ENCODE measurements at regions not wholly inside any gene's neighbourhood (a gene's known extent, or its start where the extent isn't known, plus 50 kb on each side); places are given as distances from the start of the nearest gene placed in this dataset.

- Histone ChIP-seq H3K4me1 (ENCODE audit: insufficient read depth) (no peaks in the 10 kb centered on the region), H3K36me3 (no peaks in the 10 kb centered on the region), H3K27ac (no peak overlapping the region), H3K4me3 (no peak overlapping the region), H3K27me3 (no peaks in the 10 kb centered on the region), H3K9me3 (no peaks in the 10 kb centered on the region)
- 91 to 93% (median 92%) methylated on average over 20 of the region's 20 CpGs for WGBS, 3 donors
- DNase-seq, result no peak
- intact Hi-C loops (cut with DNase I), result no loop called here
- TF ChIP-seq POLR2A (IDR thresholded peaks at IDR 0.05), result no peak
- TF ChIP-seq CTCF (IDR thresholded peaks at IDR 0.05), result no peak
- TF ChIP-seq EP300 (IDR thresholded peaks at IDR 0.05), result no peak
Observed at GRCh38 chr20:62527781-62528180, 52.0 kb upstream of the GATA5 start.

GRCh38 chr20:62528983-62529891 lies 53.4 kb upstream of the GATA5 start:
- TF ChIP-seq POLR2A (IDR thresholded peaks at IDR 0.05), result no peak
- TF ChIP-seq CTCF (IDR thresholded peaks at IDR 0.05), result no peak
- TF ChIP-seq EP300 (IDR thresholded peaks at IDR 0.05), result no peak
- Histone ChIP-seq H3K27me3 (no peaks in the 10 kb centered on the region), H3K4me1 (ENCODE audit: insufficient read depth) (no peaks in the 10 kb centered on the region), H3K9me3 (no peaks in the 10 kb centered on the region), H3K27ac (no peak overlapping the region), H3K36me3 (no peaks in the 10 kb centered on the region), H3K4me3 (no peak overlapping the region)
- 49 to 63% (median 55%) methylated on average over 25 of the region's 25 CpGs for WGBS, 3 donors
- DNase-seq, result no peak
- intact Hi-C loops (cut with DNase I), result no loop called here

- no peak overlapping the region for H3K4me3 ChIP-seq
- no peak for DNase-seq
- intact Hi-C loops (cut with DNase I), result no loop called here
- no peaks in the 10 kb centered on the region for H3K9me3 ChIP-seq
- WGBS, 3 donors, result 25 to 38% (median 26%) methylated on average over 25 of the region's 25 CpGs
- TF ChIP-seq CTCF (IDR thresholded peaks at IDR 0.05) (no peak), POLR2A (IDR thresholded peaks at IDR 0.05) (no peak), EP300 (IDR thresholded peaks at IDR 0.05) (no peak)
- no peaks in the 10 kb centered on the region for H3K4me1 ChIP-seq (ENCODE audit: insufficient read depth)
- no peaks in the 10 kb centered on the region for H3K27me3 ChIP-seq
- H3K27ac ChIP-seq, result no peak overlapping the region
- no peaks in the 10 kb centered on the region for H3K36me3 ChIP-seq
Observed at GRCh38 chr20:62529896-62530642, 54.3 kb upstream of the GATA5 start.

- H3K9me3 ChIP-seq, result no peaks in the 10 kb centered on the region
- no peak overlapping the region for H3K27ac ChIP-seq
- 78 to 81% (median 81%) methylated on average over 16 of the region's 16 CpGs for WGBS, 3 donors
- no peak overlapping the region for H3K4me3 ChIP-seq
- TF ChIP-seq POLR2A (IDR thresholded peaks at IDR 0.05) (no peak), EP300 (IDR thresholded peaks at IDR 0.05) (no peak), CTCF (IDR thresholded peaks at IDR 0.05) (no peak)
- DNase-seq, result no peak
- H3K36me3 ChIP-seq, result no peaks in the 10 kb centered on the region
- no peaks in the 10 kb centered on the region for H3K27me3 ChIP-seq
- intact Hi-C loops (cut with DNase I), result no loop called here
- H3K4me1 ChIP-seq (ENCODE audit: insufficient read depth), result no peaks in the 10 kb centered on the region
Observed at GRCh38 chr20:62530643-62531032, 54.8 kb upstream of the GATA5 start.
